IPS DF 4.7 (cell line): ENCODE measurements at regions not wholly inside any gene's neighbourhood (a gene's known extent, or its start where the extent isn't known, plus 50 kb on each side); places are given as distances from the start of the nearest gene placed in this dataset.

Experiments
- DNase-seq: peaks from one replicate; pipeline ENCODE4 v3.0.0-alpha.2; 2013; ENCODE audit warnings: low spot score; ENCODE audit errors: extremely low read depth

DNA sequence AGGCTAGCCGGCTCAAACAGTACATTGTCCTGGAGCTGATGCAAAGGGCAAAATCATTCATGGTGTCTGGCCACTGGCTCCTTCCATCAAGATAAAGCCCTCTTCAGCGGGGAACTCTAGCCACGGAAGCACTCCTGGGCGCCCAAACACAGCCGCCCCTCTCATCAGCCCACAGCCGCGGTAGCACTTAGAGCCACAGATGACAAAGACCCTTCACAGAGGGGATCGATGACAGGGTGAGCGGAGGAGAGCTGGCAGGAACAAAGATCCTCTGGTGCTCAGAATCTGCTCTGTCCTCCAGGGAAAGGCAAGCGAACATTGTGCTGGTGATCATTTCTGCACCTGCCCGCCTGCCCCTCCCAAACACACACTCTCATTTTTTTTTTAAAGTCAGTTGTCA, 222.2 kb upstream of the NRP1 start:
- DNase-seq = no peak

GRCh38 chr10:33556103-33556502, 221.6 kb upstream of the NRP1 start:
- DNase-seq = no peak

DNA sequence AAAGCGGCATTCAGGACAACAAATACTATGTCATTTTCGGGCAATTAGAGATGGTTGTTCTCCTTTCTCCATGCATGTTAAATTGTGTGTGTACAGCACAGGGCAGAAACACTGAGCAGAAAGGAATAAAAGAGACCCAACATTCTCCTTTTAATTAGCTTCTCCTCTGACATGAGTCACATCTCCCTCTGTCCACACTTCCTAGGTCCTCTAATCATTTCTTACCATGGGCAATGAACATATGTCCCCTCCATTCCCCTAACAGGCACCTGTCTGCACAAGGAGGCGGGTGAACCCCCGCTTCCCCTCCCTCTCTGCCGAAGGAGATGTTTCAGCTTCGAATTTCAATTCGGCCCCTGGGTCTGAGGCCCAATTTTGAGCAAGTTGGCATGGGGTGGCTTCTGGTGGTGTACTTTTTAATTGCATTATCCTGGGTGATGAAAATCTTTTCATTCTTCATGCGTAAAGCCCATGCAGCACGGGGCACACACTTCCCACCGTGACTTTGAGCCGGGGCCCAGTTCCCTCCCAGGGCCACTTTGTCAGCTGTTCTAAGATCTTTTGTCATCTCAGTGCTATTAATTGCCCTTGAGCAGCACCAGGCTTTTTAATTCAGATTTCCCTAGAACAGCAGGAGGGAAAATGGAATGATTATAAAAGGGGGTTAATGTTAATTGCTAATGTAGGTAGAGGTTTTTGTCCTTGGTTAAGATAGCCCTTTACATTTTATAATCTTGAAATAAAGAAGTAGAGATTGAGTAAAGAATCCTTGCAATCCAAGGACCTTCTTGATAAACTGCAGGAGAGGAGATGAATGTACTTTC, 219.5 kb upstream of the NRP1 start:
- no peak for DNase-seq

- DNase-seq = no peak
These were observed 217.8 kb upstream of the NRP1 start for GRCh38 chr10:33552290-33552689.

DNA sequence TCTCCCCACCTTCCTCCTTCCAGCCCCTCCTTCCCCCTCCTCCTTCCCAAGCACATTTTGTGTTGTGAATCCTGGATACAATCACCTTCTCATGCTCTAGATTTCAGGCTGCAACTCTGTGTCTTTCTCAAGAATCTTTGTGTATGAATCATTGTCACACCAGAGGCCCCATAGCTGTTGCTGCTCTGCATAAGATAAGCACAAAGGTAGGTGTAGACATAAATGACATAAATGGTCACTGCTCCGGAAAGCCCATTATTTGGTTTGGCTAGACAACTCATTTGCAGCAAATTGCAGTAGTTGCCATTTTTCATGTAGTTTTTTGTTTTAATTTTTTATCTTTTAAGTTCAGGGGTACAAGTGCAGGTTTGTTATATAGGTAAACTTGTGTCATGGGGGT, 216.3 kb upstream of the NRP1 start:
- no peak for DNase-seq

DNA sequence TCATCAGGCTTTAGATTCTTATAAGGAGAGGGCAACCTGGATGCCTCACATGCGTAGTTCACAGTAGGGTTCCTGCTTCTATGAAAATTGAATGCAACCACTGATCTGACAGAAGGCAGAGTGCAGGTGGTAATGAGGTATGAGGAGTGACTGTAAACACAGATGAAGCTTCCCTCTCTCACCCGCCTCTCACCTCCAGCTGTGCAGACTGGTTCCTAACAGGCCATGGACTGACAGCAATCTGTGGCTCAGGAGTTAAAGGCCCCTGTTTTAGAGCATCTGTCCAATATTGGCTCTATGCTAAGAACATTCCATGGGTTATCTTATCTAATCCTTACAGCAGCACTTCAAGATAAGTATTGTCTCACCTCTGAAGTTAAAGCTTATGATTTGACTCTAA, 213.5 kb upstream of the NRP1 start:
- DNase-seq = no peak

- no peak for DNase-seq
These were observed 211.6 kb upstream of the NRP1 start for GRCh38 chr10:33546031-33546430.

DNA sequence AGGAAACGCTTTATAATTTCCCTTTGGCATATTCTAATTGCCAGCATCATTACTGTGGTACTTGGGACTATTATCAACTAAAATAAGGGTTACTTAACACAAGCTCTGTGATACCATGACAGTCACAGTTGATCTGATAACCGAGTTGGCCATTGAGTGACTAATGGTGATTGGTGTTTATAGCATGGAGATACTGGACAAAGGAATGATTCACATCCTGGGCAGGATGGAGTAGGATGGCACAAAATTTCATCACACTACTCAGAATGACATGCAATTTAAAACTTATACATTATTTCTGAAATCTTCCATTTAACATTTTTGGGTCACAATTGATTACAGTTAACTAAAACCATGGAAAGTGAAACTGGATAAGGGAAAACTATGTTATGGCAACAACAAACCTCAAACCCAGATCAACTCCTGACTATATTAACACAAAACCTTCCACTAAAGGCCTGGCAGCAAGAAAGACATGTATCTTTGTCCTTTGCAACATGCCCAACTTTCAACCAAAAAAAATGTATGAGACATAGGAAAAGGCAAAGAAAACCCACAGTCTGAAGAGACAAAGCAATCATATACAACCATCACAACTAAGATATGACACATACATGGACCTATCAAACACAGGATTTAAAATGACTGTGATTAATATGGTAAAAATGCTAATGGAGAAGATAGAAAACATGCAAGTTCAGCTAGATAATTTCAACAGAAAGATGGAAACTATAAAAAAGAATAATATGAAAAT, 208.5 kb upstream of the NRP1 start:
- no peak for DNase-seq

DNA sequence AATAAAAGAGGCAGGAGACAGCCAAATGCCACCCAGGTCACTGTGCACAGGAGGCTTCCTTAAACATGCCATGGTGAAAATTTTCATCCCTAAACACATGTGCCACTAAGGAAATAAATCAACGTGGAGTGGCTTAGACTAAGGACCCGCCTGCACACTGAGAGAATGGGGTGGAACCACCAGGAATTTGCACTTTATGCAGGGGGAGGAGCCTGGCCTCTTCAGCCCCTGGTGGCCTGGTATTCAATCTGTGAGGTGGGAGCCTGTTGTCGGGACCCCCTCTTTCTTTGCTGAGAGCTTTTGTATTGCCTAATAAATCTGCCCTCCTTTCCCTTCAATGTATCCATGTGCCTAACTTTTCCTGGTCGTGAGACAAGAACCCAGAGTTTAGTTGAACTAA, 204.6 kb upstream of the NRP1 start:
- DNase-seq = no peak

GRCh38 chr10:33537066-33537465, 202.6 kb upstream of the NRP1 start:
- DNase-seq = no peak

DNA sequence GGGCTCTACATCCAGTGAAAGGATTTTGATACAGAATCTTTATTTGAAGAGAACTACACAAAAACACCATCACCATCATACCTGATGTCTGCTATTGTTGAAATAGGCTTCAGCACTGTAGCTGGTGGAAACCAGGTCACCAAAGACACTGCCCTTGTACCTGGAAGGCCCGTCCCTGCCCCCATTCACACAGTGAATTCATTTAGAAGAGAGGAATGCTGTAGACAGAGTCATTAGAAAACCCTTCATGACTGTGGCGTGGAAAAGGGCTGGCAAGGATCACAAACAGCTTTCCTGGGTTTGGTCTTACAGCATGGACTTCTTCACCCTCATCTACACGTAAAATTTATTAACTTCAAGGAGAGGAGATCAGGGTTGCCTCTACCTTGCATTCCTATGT, 202.0 kb upstream of the NRP1 start:
- DNase-seq = no peak

DNA sequence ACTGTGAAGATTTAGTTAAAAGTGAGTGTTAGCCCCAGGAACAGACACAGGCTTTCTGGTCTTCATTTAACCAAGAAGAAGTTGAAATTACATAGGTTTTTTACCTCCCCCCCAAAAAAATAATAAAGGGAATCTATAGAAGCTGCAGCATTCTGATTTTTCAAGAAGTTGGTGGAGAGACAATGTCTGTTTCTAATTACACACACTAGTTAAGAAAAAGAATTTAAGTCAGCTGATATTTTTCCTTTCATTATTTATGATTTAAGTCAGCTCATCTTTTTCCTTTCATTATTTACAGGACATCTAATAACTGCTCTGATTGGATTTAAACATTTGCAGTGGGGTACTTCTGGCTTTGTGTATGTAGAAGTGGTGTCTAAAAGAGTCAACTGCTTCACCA, 201.4 kb upstream of the NRP1 start:
- no peak for DNase-seq

DNA sequence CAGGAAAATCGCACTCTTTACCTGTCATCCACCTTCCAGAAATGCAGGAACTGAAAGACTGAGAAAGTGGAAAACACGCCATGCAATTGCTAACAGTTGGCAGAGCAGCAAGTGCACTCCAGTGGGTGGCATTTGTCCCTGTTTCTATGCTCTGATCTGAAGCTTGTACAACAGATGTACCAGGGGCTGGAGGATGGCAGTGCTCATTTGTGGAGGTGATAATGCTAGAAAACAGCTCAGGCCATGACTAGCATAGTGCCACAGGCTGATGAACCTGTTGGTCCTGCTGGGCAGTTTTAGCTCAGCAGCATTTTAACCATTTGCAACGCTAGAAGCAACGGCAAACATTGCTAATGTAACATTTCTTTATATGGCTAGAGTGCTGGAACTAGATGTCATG, 199.9 kb upstream of the NRP1 start:
- no peak for DNase-seq

DNA sequence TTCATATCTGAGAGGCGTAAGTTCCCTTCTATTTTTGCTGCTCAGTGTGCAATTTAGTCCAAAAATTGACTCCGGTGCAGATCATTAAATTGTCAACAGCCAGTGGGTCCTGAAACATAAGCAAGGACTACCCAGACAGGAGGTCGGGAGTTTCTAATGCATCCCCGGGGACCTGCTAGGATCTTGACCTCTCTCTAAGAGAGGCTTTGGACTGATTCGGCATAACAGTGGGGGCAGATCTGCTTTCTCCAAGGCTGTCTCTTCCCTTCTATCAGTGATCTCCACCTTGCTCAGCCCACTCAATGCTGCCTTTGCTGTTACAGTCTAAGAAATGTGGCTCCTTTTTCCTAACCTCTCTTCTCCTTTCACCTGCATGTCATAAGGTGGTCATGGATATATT, 199.1 kb upstream of the NRP1 start:
- no peak for DNase-seq

GRCh38 chr10:33532901-33533300, 198.4 kb upstream of the NRP1 start:
- no peak for DNase-seq

GRCh38 chr10:33529234-33529633, 194.8 kb upstream of the NRP1 start:
- DNase-seq = no peak

- DNase-seq = no peak
These were observed 190.5 kb upstream of the NRP1 start for GRCh38 chr10:33524966-33525365.

DNA sequence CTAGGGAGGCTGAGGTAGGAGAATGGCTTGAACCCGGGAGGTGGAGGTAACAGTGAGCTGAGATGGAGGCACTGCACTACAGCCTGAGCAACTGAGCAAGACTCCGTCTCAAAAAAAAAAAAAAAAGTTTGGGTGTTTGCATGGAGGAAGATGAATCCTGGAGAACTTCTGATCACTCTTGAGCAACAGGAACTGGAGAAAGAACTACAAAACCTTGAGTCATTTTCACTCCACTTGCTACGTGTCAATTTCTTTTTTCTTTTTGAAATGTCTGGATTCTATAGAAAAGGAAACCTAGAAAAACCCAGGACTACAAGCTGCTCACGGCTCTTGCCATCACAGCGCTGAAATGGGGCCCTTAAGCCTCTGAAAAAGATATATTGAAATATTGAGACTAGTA, 189.6 kb upstream of the NRP1 start:
- DNase-seq = no peak

GRCh38 chr10:33523236-33523792, 188.8 kb upstream of the NRP1 start:
- DNase-seq = no peak

GRCh38 chr10:33521904-33522303, 187.4 kb upstream of the NRP1 start:
- no peak for DNase-seq

DNA sequence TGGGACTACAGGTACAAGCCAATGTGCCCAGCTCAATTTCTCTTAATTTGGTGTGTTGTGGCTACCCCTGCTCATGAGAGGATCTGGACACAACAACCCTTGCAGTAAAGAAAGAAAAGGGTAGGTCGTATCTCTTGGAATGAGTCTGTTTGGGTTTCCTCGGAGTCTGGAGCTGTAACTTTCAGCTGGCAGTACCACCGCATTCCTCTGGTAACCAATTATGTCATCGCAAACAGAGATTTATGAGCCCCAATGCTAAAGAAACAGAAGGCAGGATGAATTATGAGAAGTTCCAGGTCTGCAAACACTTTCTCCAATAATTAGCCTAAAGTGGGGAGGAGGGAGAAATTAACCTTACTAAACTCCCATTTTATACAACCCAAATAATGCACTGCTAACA, 186.6 kb upstream of the NRP1 start:
- DNase-seq = no peak

DNA sequence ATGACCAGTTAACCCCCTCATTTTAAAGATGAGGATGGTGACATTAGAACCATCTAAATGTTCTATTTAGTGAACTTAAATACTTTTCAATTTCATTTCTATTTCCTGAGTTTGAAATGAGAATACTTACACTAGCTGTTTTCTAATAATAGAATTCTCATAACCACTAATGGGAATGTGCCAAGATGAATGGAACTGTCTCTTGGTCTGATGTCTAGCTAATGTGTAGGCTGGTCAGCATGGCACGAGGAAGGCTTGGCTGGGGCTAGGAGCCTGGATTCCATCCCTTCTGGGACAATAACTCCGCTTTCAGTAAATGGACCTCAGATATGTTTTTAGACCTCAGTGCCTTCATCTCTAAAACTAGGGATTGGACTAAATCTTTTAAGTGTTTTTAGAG, 185.8 kb upstream of the NRP1 start:
- no peak for DNase-seq
